H1 (cell line): ENCODE measurements at regions not wholly inside any gene's neighbourhood (a gene's known extent, or its start where the extent isn't known, plus 50 kb on each side); places are given as distances from the start of the nearest gene placed in this dataset.

Experiments used
- ASH2L ChIP-seq: fragments of 200-600, 300-600 bp; sonication (generic); IDR thresholded peaks from one replicate; pipeline ENCODE4 v1.7.1; 2017; ENCODE audit warnings: low read length
- MAFK ChIP-seq: IDR thresholded peaks from 2 replicates; pipeline ENCODE4 v1.6.1; 2012; ENCODE audit warnings: low read depth, mild to moderate bottlenecking, improper control_type of control experiment, low read length
- MAX ChIP-seq: IDR thresholded peaks from 2 replicates; pipeline ENCODE4 v1.6.1; 2012; ENCODE audit warnings: inconsistent platforms
- NANOG ChIP-seq: IDR thresholded peaks from 2 replicates; pipeline ENCODE4 v1.6.1; 2011; ENCODE audit warnings: low read length, low read depth, mild to moderate bottlenecking, inconsistent platforms; ENCODE audit not compliant: insufficient read depth, poor library complexity, severe bottlenecking
- RAD21 ChIP-seq, 2 experiments: IDR thresholded peaks in 1 of 2; conservative IDR thresholded peaks in 1 of 2; 2 replicates each; pipeline ENCODE4 v1.6.1; 2011; ENCODE audit warnings: low read depth in 2 of 2, low read length in 2 of 2, improper control_type of control experiment in 1 of 2, inconsistent platforms in 1 of 2, mild to moderate bottlenecking in 1 of 2, moderate library complexity in 1 of 2

DNA sequence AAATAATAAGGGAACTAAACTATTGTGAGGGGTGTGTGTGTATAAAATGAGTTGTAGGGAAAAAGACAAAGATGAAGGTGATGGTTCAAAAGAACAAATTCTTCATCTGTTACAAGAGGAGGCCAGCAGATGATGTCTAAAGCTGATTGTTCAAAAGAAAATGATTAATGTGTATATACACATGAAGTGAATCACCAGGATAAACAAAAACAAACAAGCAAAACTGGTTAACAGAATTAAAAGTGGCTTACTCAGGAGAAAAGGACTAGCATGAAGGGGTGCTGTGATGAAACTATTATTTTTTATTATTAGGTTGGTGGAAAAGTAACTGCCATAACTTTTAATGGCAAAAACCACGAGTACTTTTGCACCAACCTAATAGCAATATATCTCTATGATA, 348.4 kb downstream of the BCL11B start (continued):
- TF ChIP-seq MAFK: no peak
- TF ChIP-seq MAX: no peak
- TF ChIP-seq RAD21 (IDR thresholded peaks at IDR 0.05 in 1 of 2, conservative IDR thresholded peaks at IDR 0.05 in 1 of 2; ENCODE audit: low read depth in 2 of 2, low read length in 2 of 2): no peak
- no peak for TF ChIP-seq NANOG
- no peak for TF ChIP-seq ASH2L
